HG02610 (cell line): ENCODE measurements at regions not wholly inside any gene's neighbourhood (a gene's known extent, or its start where the extent isn't known, plus 50 kb on each side); places are given as distances from the start of the nearest gene placed in this dataset.

ENCODE experiments used
- ATAC-seq: cut with Tn5 transposase; IDR thresholded peaks from one replicate; pipeline ENCODE4 v1.9.1; 2021; ENCODE audit warnings: mild to moderate bottlenecking, moderate library complexity; ENCODE audit not compliant: unreplicated experiment

DNA sequence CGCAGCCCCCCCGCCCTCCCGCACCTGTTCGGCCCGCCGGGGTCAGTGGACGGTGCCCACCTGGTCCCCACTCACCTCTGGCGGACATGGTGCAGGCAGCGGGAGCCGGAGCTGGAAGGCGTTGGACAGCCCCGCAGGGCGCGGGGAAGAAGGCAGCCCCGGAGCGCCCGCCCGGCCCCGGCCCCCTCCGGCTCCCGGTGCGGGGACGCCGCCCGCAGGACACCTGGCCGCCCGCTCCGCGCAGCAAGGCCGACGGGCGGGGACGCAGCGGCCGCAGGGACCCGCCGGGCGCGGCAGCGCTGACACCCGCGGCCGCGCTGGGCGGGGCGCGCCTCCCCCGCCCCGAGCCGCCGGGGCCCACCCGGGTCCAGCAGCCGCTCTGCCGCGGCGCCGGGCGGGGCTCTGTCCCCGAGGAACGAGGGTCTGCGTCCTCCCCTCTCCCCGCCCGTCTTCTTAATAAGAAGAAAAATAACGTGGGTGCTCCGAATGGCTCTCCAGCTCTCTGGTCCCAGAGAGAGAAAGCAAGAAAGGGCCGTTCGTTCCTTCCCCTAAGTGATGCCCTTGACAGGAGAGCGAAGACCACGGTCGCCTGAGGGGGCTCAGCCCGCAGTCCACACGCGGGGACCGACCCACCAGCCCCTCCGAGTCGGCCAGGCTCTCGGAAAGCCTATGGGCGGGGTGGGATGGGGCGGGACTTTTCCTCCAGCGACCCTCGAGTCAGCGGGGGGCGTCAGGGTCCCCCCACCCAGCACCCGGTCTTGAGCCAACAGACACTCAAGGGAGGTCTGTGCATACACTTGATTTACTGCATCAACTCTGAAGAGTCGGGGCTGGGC is 53.4 kb upstream of the FHIP2A start:
- no peak for ATAC-seq

DNA sequence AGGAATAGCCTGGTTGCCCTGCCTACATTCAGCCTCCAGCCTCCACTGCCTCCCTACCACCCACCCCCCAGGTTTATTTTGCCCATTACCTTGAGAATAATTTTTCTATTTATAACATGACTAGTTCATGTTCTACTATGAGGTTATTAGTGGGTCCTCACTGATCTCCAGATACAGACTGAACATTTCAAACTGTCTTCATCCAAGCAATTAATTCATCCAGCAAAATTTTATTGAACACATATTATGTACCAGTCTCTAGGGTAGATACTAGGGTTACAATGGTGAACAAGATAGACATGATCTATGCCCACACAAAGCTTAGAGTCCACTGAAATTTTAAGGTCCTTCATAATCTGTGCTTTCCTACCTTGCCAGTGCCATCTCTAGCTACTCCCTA is 51.6 kb upstream of the FHIP2A start:
- ATAC-seq = no peak

DNA sequence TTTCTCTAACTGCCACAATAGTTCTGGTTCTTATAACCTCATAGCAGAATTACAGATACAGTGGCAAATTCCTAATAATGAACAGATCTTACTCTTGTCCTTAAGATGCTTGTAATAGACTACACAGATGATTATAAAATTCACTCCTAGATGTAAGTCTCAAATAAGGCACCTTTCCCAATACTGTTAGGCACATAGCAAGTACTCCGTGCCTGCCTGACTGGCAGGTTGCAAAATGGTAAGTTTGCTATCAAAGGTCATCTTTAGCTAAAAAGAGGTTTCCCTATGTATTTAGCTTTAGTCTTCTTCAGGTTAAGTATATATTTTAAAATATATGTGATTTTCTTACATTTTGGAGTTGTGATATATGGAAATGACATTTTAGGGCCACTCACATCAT is 50.4 kb upstream of the FHIP2A start:
- no peak for ATAC-seq

DNA sequence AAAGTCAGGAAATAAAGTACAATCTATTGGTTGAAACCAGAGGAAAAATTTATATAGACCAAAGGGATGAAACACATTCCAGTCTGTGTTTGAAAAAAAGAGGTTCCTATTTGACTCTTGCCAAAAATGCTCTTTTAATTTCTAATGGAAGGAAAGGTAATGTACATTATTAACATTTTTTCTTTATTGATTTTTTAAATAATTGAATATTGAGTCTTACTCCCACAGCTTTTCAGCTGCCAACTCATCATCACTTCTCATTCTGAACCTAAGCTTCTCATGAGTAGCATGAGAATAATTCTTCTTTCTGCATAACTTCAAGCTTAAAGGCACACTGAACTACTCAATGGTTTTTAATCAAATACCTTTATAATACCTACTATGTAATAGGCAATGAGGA is 49.8 kb upstream of the FHIP2A start:
- no peak for ATAC-seq
